Esophagus muscularis mucosa (tissue), 3 donors: ENCODE measurements at regions not wholly inside any gene's neighbourhood (a gene's known extent, or its start where the extent isn't known, plus 50 kb on each side); places are given as distances from the start of the nearest gene placed in this dataset.

Source experiments
- POLR2A ChIP-seq: fragments of 450-650 bp; IDR thresholded peaks from one replicate; pipeline ENCODE4 v1.6.1; 2017; ENCODE audit warnings: antibody characterized with exemption, moderate library complexity, mild to moderate bottlenecking, low read depth
- TF ChIP-seq, protein P1 (sequence below), 3 experiments: fragments of 200-600 bp in 2 of 3; fragments of 450-650 bp in 1 of 3; sonication (generic) in 2 of 3; IDR thresholded peaks; one replicate each; pipeline ENCODE4 v1.5.1; 2017 to 2019; ENCODE audit warnings: antibody characterized with exemption in 3 of 3, mild to moderate bottlenecking in 2 of 3, moderate library complexity in 1 of 3

DNA sequence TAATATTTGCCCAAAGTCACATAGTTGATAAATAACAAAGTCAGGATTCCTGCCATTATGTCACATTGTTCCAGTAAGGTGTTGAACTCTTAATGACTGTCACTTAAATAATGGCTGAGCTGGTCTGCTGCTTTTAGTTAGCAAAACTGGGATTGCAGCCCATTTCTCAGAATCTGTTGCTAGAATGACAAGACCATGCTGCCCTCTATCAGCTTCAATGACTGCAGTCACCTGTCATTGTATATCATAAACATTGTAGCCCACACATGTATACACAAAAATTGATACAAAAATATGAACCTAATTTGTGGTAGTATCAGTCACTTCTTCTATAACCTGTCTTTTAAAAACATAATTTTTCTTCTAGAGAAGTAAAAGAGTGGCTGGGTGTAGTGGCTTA lies 121.1 kb downstream of the FAM161A start:
- TF ChIP-seq, protein P1, sequence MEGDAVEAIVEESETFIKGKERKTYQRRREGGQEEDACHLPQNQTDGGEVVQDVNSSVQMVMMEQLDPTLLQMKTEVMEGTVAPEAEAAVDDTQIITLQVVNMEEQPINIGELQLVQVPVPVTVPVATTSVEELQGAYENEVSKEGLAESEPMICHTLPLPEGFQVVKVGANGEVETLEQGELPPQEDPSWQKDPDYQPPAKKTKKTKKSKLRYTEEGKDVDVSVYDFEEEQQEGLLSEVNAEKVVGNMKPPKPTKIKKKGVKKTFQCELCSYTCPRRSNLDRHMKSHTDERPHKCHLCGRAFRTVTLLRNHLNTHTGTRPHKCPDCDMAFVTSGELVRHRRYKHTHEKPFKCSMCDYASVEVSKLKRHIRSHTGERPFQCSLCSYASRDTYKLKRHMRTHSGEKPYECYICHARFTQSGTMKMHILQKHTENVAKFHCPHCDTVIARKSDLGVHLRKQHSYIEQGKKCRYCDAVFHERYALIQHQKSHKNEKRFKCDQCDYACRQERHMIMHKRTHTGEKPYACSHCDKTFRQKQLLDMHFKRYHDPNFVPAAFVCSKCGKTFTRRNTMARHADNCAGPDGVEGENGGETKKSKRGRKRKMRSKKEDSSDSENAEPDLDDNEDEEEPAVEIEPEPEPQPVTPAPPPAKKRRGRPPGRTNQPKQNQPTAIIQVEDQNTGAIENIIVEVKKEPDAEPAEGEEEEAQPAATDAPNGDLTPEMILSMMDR (IDR thresholded peaks at IDR 0.05) = no peak
- no peak for TF ChIP-seq POLR2A
